HG03103 (cell line): ENCODE measurements at regions not wholly inside any gene's neighbourhood (a gene's known extent, or its start where the extent isn't known, plus 50 kb on each side); places are given as distances from the start of the nearest gene placed in this dataset.

ENCODE experiments used
- ATAC-seq: cut with Tn5 transposase; IDR thresholded peaks from one replicate; pipeline ENCODE4 v1.9.1; 2021; ENCODE audit warnings: low read depth; ENCODE audit not compliant: unreplicated experiment

GRCh38 chr9:18421391-18421790 is 52.6 kb upstream of the ADAMTSL1 start:
- no peak for ATAC-seq

DNA sequence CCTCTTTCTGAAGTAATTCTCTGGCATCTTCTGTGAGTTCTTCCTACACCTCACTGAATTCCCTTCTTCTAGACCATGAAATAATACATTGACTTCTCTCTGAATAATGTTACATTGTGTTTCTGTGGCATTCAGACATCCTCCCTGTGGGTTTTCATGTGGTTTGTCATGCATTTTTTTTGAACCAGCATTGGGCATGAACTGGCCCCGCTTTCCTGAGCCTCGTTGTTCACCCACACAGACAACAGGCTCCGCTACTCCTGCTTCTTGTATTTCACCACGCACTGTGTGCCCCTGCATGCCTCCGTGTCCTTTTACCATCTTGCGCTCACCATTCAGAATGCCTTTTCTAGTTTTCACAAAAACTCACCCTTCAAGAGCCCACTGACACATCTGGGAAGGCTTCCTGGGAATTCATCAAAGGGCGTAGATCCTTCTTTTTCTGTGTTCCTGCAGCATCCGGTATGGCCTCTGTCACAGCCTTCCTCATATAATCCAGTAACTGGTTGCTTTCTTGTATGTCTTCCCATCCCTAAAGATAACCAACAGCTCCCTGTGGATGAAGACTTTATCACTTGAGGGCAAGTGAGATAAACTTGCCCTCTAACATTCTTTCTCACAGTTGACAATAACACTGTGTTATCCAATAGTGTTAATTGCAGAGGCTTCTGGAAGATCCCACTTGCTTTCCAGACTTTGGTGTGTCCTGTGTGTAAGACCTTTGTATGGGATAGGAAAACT is 51.5 kb upstream of the ADAMTSL1 start:
- no peak for ATAC-seq

DNA sequence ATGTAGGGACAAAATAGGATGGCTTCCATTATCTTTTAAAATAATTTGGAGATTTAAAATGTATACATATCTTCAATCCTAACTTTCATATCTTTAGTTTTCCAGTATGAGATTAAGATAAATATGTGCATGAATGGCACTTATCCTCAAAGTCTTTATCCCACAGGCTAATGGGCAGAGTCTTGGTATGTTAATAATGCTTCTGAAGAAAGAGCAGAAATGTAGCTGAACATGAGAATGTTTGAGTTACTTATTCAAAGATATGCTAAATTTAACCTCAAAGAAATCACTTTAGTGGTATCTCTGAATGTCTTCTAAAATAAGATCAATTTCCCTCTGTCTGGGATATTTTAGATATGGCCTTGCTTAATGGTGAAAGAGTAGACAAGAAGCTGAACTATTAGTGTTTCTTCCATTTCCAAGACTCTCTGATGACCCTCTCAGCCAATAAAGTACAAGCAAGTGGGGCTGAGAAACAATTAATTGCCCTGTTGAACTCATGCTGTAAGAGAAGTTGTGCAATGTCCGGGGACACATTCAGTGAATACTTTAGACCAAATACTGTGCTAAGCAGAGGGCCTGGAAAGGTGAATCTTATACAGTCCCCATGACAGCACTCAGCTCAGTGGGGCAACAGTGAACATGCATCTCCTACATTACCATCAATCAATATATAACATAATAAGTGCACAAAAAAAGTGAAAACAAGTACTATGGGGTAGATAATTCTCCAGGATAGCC is 50.0 kb upstream of the ADAMTSL1 start:
- no peak for ATAC-seq
